Small intestine (tissue), 7 donors: ENCODE measurements at regions not wholly inside any gene's neighbourhood (a gene's known extent, or its start where the extent isn't known, plus 50 kb on each side); places are given as distances from the start of the nearest gene placed in this dataset.
A peak's percentile ranks its signal among the peaks of the same experiment; 100 is the strongest.

ENCODE experiments used
- DNase-seq, 2 donors: peaks; one replicate each; pipeline versions ENCODE4 v3.0.0 to v3.0.0-alpha.2; 2013
- FAIRE-seq: peaks from 2 replicates; lab custom pipeline; 2012; peaks lifted over from hg19 to GRCh38; lab: Jason Lieb, UNC
- H3K27ac ChIP-seq, 3 donors: one replicate each; pipeline ENCODE4 v1.5.1; 2013; ENCODE audit warnings: low read length in 2 of 3, mild to moderate bottlenecking in 2 of 3, control low read depth in 1 of 3, inconsistent platforms in 1 of 3, low read depth in 1 of 3, moderate library complexity in 1 of 3
- H3K27me3 ChIP-seq, 3 donors: one replicate each; pipeline ENCODE4 v1.6.1; 2013; ENCODE audit warnings: low read length in 3 of 3, inconsistent platforms in 1 of 3; ENCODE audit not compliant: control insufficient read depth in 3 of 3, insufficient read depth in 3 of 3
- H3K36me3 ChIP-seq, 3 donors: one replicate each; pipeline ENCODE4 v1.6.1; 2013; ENCODE audit warnings: low read length in 3 of 3, inconsistent platforms in 1 of 3, low read depth in 1 of 3, mild to moderate bottlenecking in 1 of 3, moderate library complexity in 1 of 3; ENCODE audit not compliant: control insufficient read depth in 3 of 3, insufficient read depth in 2 of 3
- H3K4me1 ChIP-seq, 3 donors: one replicate each; pipeline ENCODE4 v1.6.1; 2013; ENCODE audit warnings: low read length in 2 of 3, inconsistent platforms in 1 of 3, low read depth in 1 of 3, mild to moderate bottlenecking in 1 of 3, moderate library complexity in 1 of 3; ENCODE audit not compliant: control insufficient read depth in 3 of 3, insufficient read depth in 2 of 3
- H3K4me3 ChIP-seq, 3 donors: one replicate each; pipeline ENCODE4 v1.5.1; 2013; ENCODE audit warnings: low read length in 3 of 3, control low read depth in 1 of 3, inconsistent platforms in 1 of 3, low read depth in 1 of 3, mild to moderate bottlenecking in 1 of 3, moderate library complexity in 1 of 3
- H3K9me3 ChIP-seq, 2 donors: one replicate each; pipeline ENCODE4 v1.6.1; 2013; ENCODE audit warnings: low read depth in 1 of 2, low read length in 1 of 2; ENCODE audit not compliant: control insufficient read depth in 2 of 2, insufficient read depth in 1 of 2
- WGBS, 3 donors: extraction: QIAGEN DNeasy Blood & Tissue Kit; methylation state at CpG; one replicate each; pipeline ENCODE4 v1.1.7; 2013; 5-methylcytosine and 5-hydroxymethylcytosine counted together
- donor health status: healthy with polysubstance abuse.
- donor health status: control.
- donor health status: control.
- donor health status: Bipolar disorder and iron deficiency.
- donor health status: healthy.

DNA sequence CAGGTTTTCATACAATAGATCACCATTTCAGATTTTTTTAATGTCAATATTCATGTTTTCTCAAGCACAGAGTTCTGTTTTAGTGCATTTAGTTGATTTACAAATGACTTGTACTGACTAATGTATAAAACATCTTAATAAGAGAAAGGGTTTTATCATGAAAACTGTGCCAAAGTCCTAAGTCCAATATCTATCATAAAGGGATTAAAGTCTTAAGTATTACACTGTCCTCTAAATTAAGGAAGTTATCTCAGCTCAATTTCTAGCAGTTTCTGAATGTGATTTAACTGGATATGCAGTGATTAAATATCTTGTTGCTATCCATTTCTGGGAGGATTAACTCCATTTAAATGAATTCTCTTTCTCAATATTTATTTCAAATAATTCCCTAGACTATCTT lies 381.1 kb upstream of the CNTN4 start:
- DNase-seq (peak; percentile 11 to 32), FAIRE-seq (no peak)
- Histone ChIP-seq H3K36me3 (no peaks in the 10 kb centered on the region), H3K9me3 (peaks cover 0 to 4% of the 10 kb centered on the region in 2 donors), H3K4me1 (no peaks in the 10 kb centered on the region), H3K27me3 (no peaks in the 10 kb centered on the region), H3K4me3 (no peak overlapping the region), H3K27ac (no peak overlapping the region)

DNA sequence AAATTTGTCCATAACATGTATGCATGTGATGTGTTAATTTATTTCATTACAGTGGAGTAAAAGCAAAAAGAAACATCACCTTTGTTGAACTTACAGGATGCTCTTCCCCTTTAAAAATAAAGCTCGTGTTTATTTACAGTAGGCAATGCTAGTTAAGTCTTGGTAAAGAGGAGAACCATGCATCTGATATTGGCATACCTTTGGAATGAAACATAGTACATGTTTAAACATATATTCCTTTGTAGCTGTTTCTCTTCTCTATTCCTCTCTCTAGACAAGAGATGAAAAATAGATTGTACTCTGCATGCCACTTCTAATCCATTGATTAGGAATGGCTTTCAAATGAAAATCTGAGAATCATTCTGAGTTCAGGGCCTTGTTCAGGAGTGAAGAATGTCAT lies 374.9 kb upstream of the CNTN4 start:
- Histone ChIP-seq H3K27ac (no peak overlapping the region), H3K36me3 (no peaks in the 10 kb centered on the region), H3K4me1 (no peaks in the 10 kb centered on the region), H3K9me3 (no peaks in the 10 kb centered on the region), H3K4me3 (no peak overlapping the region), H3K27me3 (no peaks in the 10 kb centered on the region)
- no peak for FAIRE-seq
- WGBS, 3 donors, result 69 to 79% (median 72%) methylated on average over 1 of the region's 1 CpG
- DNase-seq, result no peak

DNA sequence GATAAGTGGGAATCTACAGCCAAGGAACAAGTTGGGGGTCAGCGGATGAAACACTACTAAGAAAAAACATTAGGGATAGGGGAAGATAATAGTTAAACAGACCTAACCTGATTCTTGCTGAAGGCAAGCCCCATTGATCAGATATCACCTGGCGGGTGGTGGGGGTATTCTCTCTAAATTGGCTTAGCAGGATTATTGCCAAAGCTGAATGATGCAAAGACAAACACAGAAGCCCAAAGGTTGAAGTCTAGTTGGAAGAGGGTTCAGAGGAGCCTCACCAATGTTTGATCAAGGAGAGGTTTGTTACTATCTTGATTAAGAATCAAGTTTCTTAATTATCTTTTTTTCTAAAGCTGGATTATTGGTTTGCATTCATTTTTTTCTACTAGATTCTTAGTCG lies 371.9 kb upstream of the CNTN4 start:
- no peaks in the 10 kb centered on the region for H3K27me3 ChIP-seq
- no peak overlapping the region for H3K4me3 ChIP-seq
- H3K9me3 ChIP-seq, result no peaks in the 10 kb centered on the region
- no peaks in the 10 kb centered on the region for H3K4me1 ChIP-seq
- FAIRE-seq (no peak), DNase-seq (peak in 1 of 2 donors; percentile 3)
- H3K27ac ChIP-seq, result no peak overlapping the region
- WGBS, 3 donors, result 43 to 72% (median 66%) methylated on average over 3 of the region's 3 CpGs
- H3K36me3 ChIP-seq, result no peaks in the 10 kb centered on the region

DNA sequence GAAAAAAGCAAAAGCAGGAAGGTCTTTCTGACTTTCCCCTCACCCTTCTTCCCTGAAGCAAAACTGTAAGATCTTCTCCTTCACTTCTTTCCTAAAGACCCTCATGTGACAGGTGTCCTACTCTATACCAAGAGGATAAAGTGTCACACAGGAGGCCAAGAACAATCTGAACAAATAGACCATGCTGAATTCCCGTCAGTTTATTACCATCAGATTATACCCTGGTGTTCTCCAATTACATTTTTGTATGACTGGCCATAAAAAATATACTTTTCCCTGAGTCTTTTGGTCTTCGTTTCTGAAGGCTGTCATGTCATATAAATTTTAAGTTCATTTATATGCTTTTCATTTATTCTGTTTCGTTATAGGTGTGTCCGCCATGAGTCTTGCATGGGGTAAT lies 371.4 kb upstream of the CNTN4 start:
- H3K27me3 ChIP-seq, result no peaks in the 10 kb centered on the region
- no peaks in the 10 kb centered on the region for H3K4me1 ChIP-seq
- no peak overlapping the region for H3K4me3 ChIP-seq
- H3K36me3 ChIP-seq, result no peaks in the 10 kb centered on the region
- WGBS, 3 donors, result 69 to 84% (median 77%) methylated on average over 4 of the region's 4 CpGs
- no peaks in the 10 kb centered on the region for H3K9me3 ChIP-seq
- H3K27ac ChIP-seq, result no peak overlapping the region
- FAIRE-seq (no peak), DNase-seq (no peak)

DNA sequence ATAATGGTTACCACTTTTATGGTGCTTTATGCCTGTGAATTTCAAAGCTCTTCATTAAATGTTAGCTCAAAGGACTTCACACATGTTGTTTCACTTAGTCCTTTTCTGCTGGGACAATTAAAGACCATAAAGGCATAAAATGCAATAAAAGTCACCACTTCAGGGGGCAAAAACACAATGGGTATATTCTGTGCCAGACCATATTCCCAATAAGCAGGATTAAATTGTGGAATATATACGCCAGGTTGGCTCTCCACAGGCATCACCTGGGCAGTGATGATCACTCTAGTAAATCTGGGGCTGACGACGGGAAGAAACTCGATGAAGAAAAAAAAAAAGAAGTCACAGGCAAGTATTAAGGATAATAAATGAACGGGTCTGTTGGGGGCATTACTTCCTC lies 370.2 kb upstream of the CNTN4 start:
- Histone ChIP-seq H3K27me3 (no peaks in the 10 kb centered on the region), H3K9me3 (no peaks in the 10 kb centered on the region), H3K36me3 (no peaks in the 10 kb centered on the region), H3K4me1 (no peaks in the 10 kb centered on the region), H3K27ac (no peak overlapping the region), H3K4me3 (no peak overlapping the region)
- 81 to 84% (median 81%) methylated on average over 5 of the region's 5 CpGs for WGBS, 3 donors
- DNase-seq (no peak), FAIRE-seq (no peak)

DNA sequence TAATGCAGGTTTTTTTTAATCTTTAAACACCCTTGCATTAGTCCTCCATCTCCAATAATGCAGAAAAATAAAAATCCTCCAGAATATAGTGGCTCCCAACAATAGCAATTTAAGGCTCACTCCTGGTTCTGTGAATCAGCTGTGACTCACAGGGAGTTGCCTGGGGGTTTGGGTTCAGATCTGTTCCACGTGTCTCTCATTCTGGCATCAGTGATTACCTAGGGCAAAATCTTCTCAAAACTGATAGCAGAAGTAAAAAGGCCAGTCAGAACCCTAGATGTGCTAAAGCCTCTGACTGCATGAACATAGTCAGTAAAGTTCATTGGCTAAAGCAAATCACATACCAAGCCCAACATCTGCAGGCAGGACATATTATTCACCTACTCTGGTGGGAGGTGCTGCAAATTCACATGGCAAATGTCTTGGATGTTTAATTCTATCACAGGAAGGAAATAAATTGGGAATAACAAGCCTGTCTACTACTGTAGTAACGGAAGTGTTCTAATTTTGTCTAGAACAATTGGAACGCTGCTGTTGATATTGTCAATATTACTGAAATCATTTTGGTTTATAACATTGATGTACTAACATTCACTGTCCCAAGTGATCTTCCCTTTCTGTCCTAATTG lies 364.1 kb upstream of the CNTN4 start:
- Histone ChIP-seq H3K4me3 (no peak overlapping the region), H3K9me3 (no peaks in the 10 kb centered on the region), H3K27me3 (no peaks in the 10 kb centered on the region), H3K36me3 (no peaks in the 10 kb centered on the region), H3K4me1 (no peaks in the 10 kb centered on the region), H3K27ac (no peak overlapping the region)
- DNase-seq, result no peak
- WGBS, 3 donors, result 73 to 81% (median 78%) methylated on average over 3 of the region's 3 CpGs
- no peak for FAIRE-seq

DNA sequence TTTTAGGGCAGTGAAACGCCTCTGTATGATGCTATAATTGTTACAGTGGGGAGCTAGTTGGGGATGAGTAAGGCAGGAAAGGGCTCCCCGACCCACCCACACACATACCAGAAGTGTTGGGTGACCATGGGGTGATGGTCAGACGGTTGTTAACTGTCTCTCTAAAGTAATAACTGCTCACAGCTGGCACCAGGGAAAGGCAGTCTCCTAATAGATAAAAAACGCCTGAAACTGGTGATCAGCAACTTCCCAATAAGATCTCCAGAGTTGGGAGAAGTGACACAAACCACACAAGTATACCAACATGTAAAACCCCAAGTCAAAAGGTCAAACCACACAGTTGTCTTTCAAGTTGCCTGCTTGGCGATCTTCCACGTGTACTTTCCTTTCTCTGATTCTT lies 346.5 kb upstream of the CNTN4 start:
- no peaks in the 10 kb centered on the region for H3K4me1 ChIP-seq
- H3K9me3 ChIP-seq, result peaks cover 0 to 13% of the 10 kb centered on the region in 2 donors
- WGBS, 3 donors, result 60 to 72% (median 63%) methylated on average over 6 of the region's 6 CpGs
- no peak for DNase-seq
- no peaks in the 10 kb centered on the region for H3K27me3 ChIP-seq
- no peak overlapping the region for H3K4me3 ChIP-seq
- no peak for FAIRE-seq
- H3K27ac ChIP-seq, result no peak overlapping the region
- H3K36me3 ChIP-seq, result no peaks in the 10 kb centered on the region

DNA sequence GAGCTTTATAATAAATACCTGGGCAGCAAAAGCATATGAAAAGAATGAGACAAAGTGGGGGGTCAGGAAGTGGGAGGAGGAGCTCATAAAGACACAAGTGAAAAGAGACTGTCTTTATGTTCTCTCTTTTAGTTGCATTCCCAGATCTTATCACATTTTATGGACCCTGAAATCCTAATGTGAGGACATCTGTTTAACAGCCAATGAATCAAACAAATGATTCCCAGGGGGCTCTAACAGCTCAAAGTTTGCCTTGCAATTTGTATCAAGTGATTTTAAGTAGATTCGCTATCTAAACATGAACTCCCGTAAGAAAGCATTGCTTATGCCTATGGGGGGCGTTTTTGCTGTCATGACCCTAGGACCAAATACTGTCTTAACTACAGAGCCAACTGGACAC lies 332.3 kb upstream of the CNTN4 start:
- no peak for DNase-seq
- no peak overlapping the region for H3K4me3 ChIP-seq

DNA sequence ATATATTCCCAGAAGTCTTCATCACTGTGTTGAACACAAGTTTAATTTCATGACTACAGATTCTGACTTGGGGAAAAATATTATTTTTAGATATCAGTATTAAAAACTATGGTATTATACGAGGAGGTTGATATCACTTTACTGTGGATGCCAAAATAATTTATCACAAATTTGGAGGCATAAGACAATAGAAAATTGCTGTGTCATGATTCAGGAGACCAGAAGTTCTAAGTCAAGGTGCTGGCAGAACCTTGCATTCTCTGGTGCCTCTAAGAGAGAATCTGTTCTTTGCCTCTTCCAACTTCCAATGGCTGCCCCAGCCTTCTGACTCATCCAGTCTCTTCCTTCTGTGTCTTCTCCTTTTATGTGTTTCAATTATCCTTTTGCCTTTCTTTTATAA lies 325.0 kb upstream of the CNTN4 start:
- no peaks in the 10 kb centered on the region for H3K9me3 ChIP-seq
- H3K4me1 ChIP-seq, result no peaks in the 10 kb centered on the region
- DNase-seq (no peak), FAIRE-seq (no peak)
- no peak overlapping the region for H3K4me3 ChIP-seq
- H3K27ac ChIP-seq, result no peak overlapping the region
- WGBS, 3 donors, result 57 to 82% (median 59%) methylated on average over 1 of the region's 1 CpG
- H3K36me3 ChIP-seq, result no peaks in the 10 kb centered on the region
- H3K27me3 ChIP-seq, result no peaks in the 10 kb centered on the region

More for the DNA sequence above, 332.3 kb upstream of the CNTN4 start:
- WGBS, 3 donors, result 37 to 65% (median 44%) methylated on average over 3 of the region's 3 CpGs
- Histone ChIP-seq H3K27ac (no peak overlapping the region), H3K27me3 (no peaks in the 10 kb centered on the region), H3K36me3 (no peaks in the 10 kb centered on the region), H3K9me3 (no peaks in the 10 kb centered on the region), H3K4me1 (no peaks in the 10 kb centered on the region)
- no peak for FAIRE-seq
